Heart left ventricle (tissue), 16 donors: ENCODE measurements at regions not wholly inside any gene's neighbourhood (a gene's known extent, or its start where the extent isn't known, plus 50 kb on each side); places are given as distances from the start of the nearest gene placed in this dataset.

Experiments used
- ATAC-seq, 4 donors: fragments of 200-7000 bp; cut with Tn5 transposase; one replicate each; pipeline ENCODE4 v1.9.1; 2020 to 2022; ENCODE audit warnings: moderate library complexity in 4 of 4, mild to moderate bottlenecking in 3 of 4, moderate number of reproducible peaks in 1 of 4
- DNase-seq, 5 donors: peaks; one replicate each; pipeline ENCODE4 v3.0.0-alpha.2; 2020
- H3K27ac ChIP-seq, 12 donors: fragments of 200-600 bp; sonication (generic) in 4 of 12; one replicate each; pipeline versions ENCODE4 v1.5.0 to v1.8.0; 2016 to 2022; ENCODE audit warnings: mild to moderate bottlenecking in 2 of 12
- H3K27me3 ChIP-seq, 9 donors: fragments of 200-600 bp; sonication (generic) in 2 of 9; one replicate each; pipeline versions ENCODE4 v1.5.1 to v1.8.0; 2016 to 2022; ENCODE audit warnings: mild to moderate bottlenecking in 3 of 9
- H3K36me3 ChIP-seq, 9 donors: fragments of 200-600 bp; sonication (generic) in 2 of 9; one replicate each; pipeline versions ENCODE4 v1.5.0 to v1.8.0; 2018 to 2022; ENCODE audit warnings: mild to moderate bottlenecking in 2 of 9
- H3K4me1 ChIP-seq, 12 donors: fragments of 200-600 bp; sonication (generic) in 4 of 12; one replicate each; pipeline versions ENCODE4 v1.5.0 to v1.8.0; 2016 to 2022; ENCODE audit warnings: mild to moderate bottlenecking in 3 of 12
- H3K4me3 ChIP-seq, 12 donors: fragments of 200-600 bp; sonication (generic) in 4 of 12; one replicate each; pipeline versions ENCODE4 v1.5.0 to v1.8.0; 2017 to 2022; ENCODE audit warnings: mild to moderate bottlenecking in 9 of 12, moderate library complexity in 4 of 12
- H3K9me3 ChIP-seq, 12 donors: fragments of 200-600 bp; sonication (generic) in 4 of 12; one replicate each; pipeline versions ENCODE4 v1.5.0 to v1.8.0; 2016 to 2022; ENCODE audit warnings: mild to moderate bottlenecking in 1 of 12
- CTCF ChIP-seq, 12 donors: fragments of 200-600 bp; sonication (generic) in 4 of 12; IDR thresholded peaks; one replicate each; pipeline versions ENCODE4 v1.5.0 to v1.8.0; 2018 to 2022; ENCODE audit warnings: antibody characterized with exemption in 12 of 12, mild to moderate bottlenecking in 5 of 12
- POLR2A ChIP-seq, 2 donors: fragments of 450-650 bp; IDR thresholded peaks; one replicate each; pipeline ENCODE4 v1.6.1; 2017; ENCODE audit warnings: antibody characterized with exemption in 2 of 2, mild to moderate bottlenecking in 2 of 2, moderate library complexity in 2 of 2
- WGBS, 4 donors: extraction: QIAGEN DNeasy Blood & Tissue Kit in 2 of 4; methylation state at CpG; one replicate each; pipeline versions ENCODE4 v1.1.5 to v1.1.7; 2013 to 2018; 5-methylcytosine and 5-hydroxymethylcytosine counted together
- intact Hi-C, 10 donors: fragments of 100-400 bp; cut with DNase I; formaldehyde crosslinking; loops; one replicate each; pipeline versions ENCODE4 v1.11.1 to v1.14.2; 2022
- donor health status: ischemic (EF 13 %, LVEDD 7.1; RV severe dilation, severe dysfunction).
- donor health status: healthy with polysubstance abuse.
- donor health status: DM: no; HTN: yes; CAD: no.
- donor health status: DM: no; HTN: no; CAD: no.
- donor health status: ischemic (EF 25% LVEDD 6.9; RV normal size, moderate dysfunction).
- donor health status: ischemic (EF 25% LVEDD 5.7; RV mildly dilated, moderate dysfunction).
- donor health status: healthy.
- donor health status: DM: yes; HTN: yes; CAD: no.
- donor health status: ischemic (EF 35%, LVEDD 5.7; RV mildly dilated, moderate dysfunction).
- donor health status: nonischemic (EF 11% LVEDD 7.7; RV severe dilation, severe dysfunction).
- donor health status: DM: yes; HTN: yes; CAD: no.
- donor health status: PGD.
- donor health status: ischemic (EF 29% LVEDD 5.4; RV normal size, mild dysfunction).
- donor health status: nonischemic (EF 23%, LVEDD 6.1; RV moderate dilation, normal function).

GRCh38 chr6:144544266-144544830 lies 259.2 kb downstream of the UTRN start:
- Histone ChIP-seq H3K4me1 (no peaks in the 10 kb centered on the region), H3K4me3 (no peak overlapping the region), H3K27me3 (no peaks in the 10 kb centered on the region), H3K27ac (no peak overlapping the region), H3K36me3 (peaks cover 0 to 100% (median 86%) of the 10 kb centered on the region in 9 donors), H3K9me3 (no peaks in the 10 kb centered on the region)
- TF ChIP-seq CTCF (IDR thresholded peaks at IDR 0.05): no peak
- no peak for TF ChIP-seq POLR2A (IDR thresholded peaks at IDR 0.05)
- DNase-seq (no peak), ATAC-seq (no peak)
- intact Hi-C loops: no loop called here
- WGBS, 4 donors: 95 to 98% (median 97%) methylated on average over 7 of the region's 7 CpGs

GRCh38 chr6:144546807-144547206 lies 261.7 kb downstream of the UTRN start:
- intact Hi-C loops: no loop called here
- Histone ChIP-seq H3K4me3 (no peak overlapping the region), H3K27me3 (no peaks in the 10 kb centered on the region), H3K36me3 (peaks cover 0 to 100% (median 86%) of the 10 kb centered on the region in 9 donors), H3K9me3 (no peaks in the 10 kb centered on the region), H3K4me1 (no peaks in the 10 kb centered on the region), H3K27ac (no peak overlapping the region)
- no peak for ATAC-seq
- no peak for DNase-seq
- 52 to 63% (median 59%) methylated on average over 2 of the region's 2 CpGs for WGBS, 4 donors
- TF ChIP-seq POLR2A (IDR thresholded peaks at IDR 0.05) (no peak), CTCF (IDR thresholded peaks at IDR 0.05) (no peak)

- ATAC-seq (no peak), DNase-seq (no peak)
- H3K27me3 ChIP-seq: no peaks in the 10 kb centered on the region
- WGBS, 4 donors: 81 to 89% (median 86%) methylated on average over 1 of the region's 1 CpG
- intact Hi-C loops: no loop called here
- no peak overlapping the region for H3K27ac ChIP-seq
- no peaks in the 10 kb centered on the region for H3K9me3 ChIP-seq
- TF ChIP-seq CTCF (IDR thresholded peaks at IDR 0.05) (no peak), POLR2A (IDR thresholded peaks at IDR 0.05) (no peak)
- no peaks in the 10 kb centered on the region for H3K4me1 ChIP-seq
- peaks cover 0 to 100% (median 86%) of the 10 kb centered on the region in 9 donors for H3K36me3 ChIP-seq
- no peak overlapping the region for H3K4me3 ChIP-seq
Observed at GRCh38 chr6:144547409-144547808, 262.3 kb downstream of the UTRN start.

GRCh38 chr6:144548536-144548935 lies 263.4 kb downstream of the UTRN start:
- peaks cover 0 to 100% (median 86%) of the 10 kb centered on the region in 9 donors for H3K36me3 ChIP-seq
- no peaks in the 10 kb centered on the region for H3K9me3 ChIP-seq
- ATAC-seq: no peak
- no peak for DNase-seq
- no peak overlapping the region for H3K4me3 ChIP-seq
- no peaks in the 10 kb centered on the region for H3K27me3 ChIP-seq
- WGBS, 4 donors: 92 to 93% (median 93%) methylated on average over 9 of the region's 9 CpGs
- no peak for TF ChIP-seq CTCF (IDR thresholded peaks at IDR 0.05)
- TF ChIP-seq POLR2A (IDR thresholded peaks at IDR 0.05): no peak
- intact Hi-C loops: no loop called here
- no peak overlapping the region for H3K27ac ChIP-seq
- H3K4me1 ChIP-seq: no peaks in the 10 kb centered on the region
